IMR-90 (cell line): ENCODE measurements at regions not wholly inside any gene's neighbourhood (a gene's known extent, or its start where the extent isn't known, plus 50 kb on each side); places are given as distances from the start of the nearest gene placed in this dataset.

Source experiments
- ATAC-seq: fragments of 200-7000 bp; cut with Tn5 transposase; 2 replicates; pipeline ENCODE4 v1.9.1; 2020; ENCODE audit warnings: low read depth, mild to moderate bottlenecking, moderate library complexity
- BruUV-seq: library from RNA; stranded (reverse); fragments of 400-500 nt; replicated peaks from 2 replicates; lab custom pipeline; 2021; lab: Mats Ljungman, UMichigan
- CTCF ChIA-PET: fragments of 300-600 bp; formaldehyde crosslinking; extraction: SDS; loops from one replicate; lab custom pipeline; 2021; ENCODE audit warnings: antibody characterized with exemption; lab: Yijun Ruan, JAX
- POLR2A ChIA-PET: fragments of 300-600 bp; sonication (Branson Sonifier 250); formaldehyde crosslinking; loops from one replicate; lab custom pipeline; 2022; ENCODE audit warnings: antibody characterized with exemption; ENCODE audit not compliant: unreplicated experiment; lab: Charles Lee
- DNase-seq: peaks from one replicate; pipeline ENCODE4 v3.0.0; 2013
- H2AFZ ChIP-seq: replicated peaks from 2 replicates; pipeline ENCODE3; 2013; ENCODE audit warnings: low read length, mild to moderate bottlenecking; ENCODE audit not compliant: poor library complexity
- H2AK5ac ChIP-seq: 2 replicates; pipeline ENCODE4 v1.6.1; 2013; ENCODE audit warnings: low read depth, low read length, inconsistent platforms
- H2AK9ac ChIP-seq: replicated peaks from 2 replicates; pipeline ENCODE3; 2013; ENCODE audit warnings: mild to moderate bottlenecking, low read depth, low read length, moderate library complexity; ENCODE audit not compliant: poor library complexity
- H2BK120ac ChIP-seq: 2 replicates; pipeline ENCODE4 v1.6.1; 2013; ENCODE audit warnings: low read depth, low read length, inconsistent platforms
- H2BK15ac ChIP-seq: 3 replicates; pipeline ENCODE4 v1.6.1; 2013; ENCODE audit warnings: low read depth, low read length, inconsistent platforms
- H2BK20ac ChIP-seq: 2 replicates; pipeline ENCODE4 v1.6.1; 2013; ENCODE audit warnings: low read depth, mild to moderate bottlenecking, inconsistent platforms, low read length, moderate library complexity
- H2BK5ac ChIP-seq: 2 replicates; pipeline ENCODE4 v1.6.1; 2013; ENCODE audit warnings: mild to moderate bottlenecking, low read depth, low read length, inconsistent platforms; ENCODE audit not compliant: poor library complexity, severe bottlenecking
- H3K14ac ChIP-seq: replicated peaks from 2 replicates; pipeline ENCODE4 v1.6.1; 2013; ENCODE audit warnings: low read depth, low read length, inconsistent platforms
- H3K18ac ChIP-seq: 2 replicates; pipeline ENCODE4 v1.6.1; 2013; ENCODE audit warnings: low read depth, low read length, control low read depth
- H3K23ac ChIP-seq: 2 replicates; pipeline ENCODE4 v1.6.1; 2013; ENCODE audit warnings: low read depth, low read length, inconsistent platforms
- H3K27ac ChIP-seq: 2 replicates; pipeline ENCODE4 v1.5.1; 2013; ENCODE audit warnings: mild to moderate bottlenecking, control low read depth, low read length; ENCODE audit not compliant: insufficient read depth
- H3K27me3 ChIP-seq: 2 replicates; pipeline ENCODE4 v1.6.1; 2013; ENCODE audit warnings: low read length; ENCODE audit not compliant: control insufficient read depth, insufficient read depth
- H3K36me3 ChIP-seq: 2 replicates; pipeline ENCODE4 v1.6.1; 2013; ENCODE audit warnings: low read length, mixed read lengths; ENCODE audit not compliant: control insufficient read depth, insufficient read depth
- H3K4ac ChIP-seq: 2 replicates; pipeline ENCODE4 v1.6.1; 2013; ENCODE audit warnings: low read depth, low read length, inconsistent platforms
- H3K4me1 ChIP-seq: 2 replicates; pipeline ENCODE4 v1.6.1; 2013; ENCODE audit warnings: low read length, mixed read lengths; ENCODE audit not compliant: control insufficient read depth, insufficient read depth
- H3K4me2 ChIP-seq: 2 replicates; pipeline ENCODE4 v1.6.1; 2013; ENCODE audit warnings: low read depth, mild to moderate bottlenecking, control low read depth, low read length, moderate library complexity
- H3K4me3 ChIP-seq: 2 replicates; pipeline ENCODE4 v1.5.1; 2013; ENCODE audit warnings: low read depth, mild to moderate bottlenecking, control low read depth, low read length, moderate library complexity; ENCODE audit not compliant: insufficient read depth
- H3K56ac ChIP-seq: 2 replicates; pipeline ENCODE4 v1.6.1; 2013; ENCODE audit warnings: low read length, inconsistent platforms; ENCODE audit not compliant: insufficient read depth; ENCODE audit errors: extremely low read depth
- H3K79me1 ChIP-seq, 2 experiments: 2 replicates each; pipeline ENCODE4 v1.6.1; 2013; ENCODE audit warnings: low read length in 2 of 2, inconsistent platforms in 1 of 2, low read depth in 1 of 2
- H3K9ac ChIP-seq: 2 replicates; pipeline ENCODE4 v1.6.1; 2013; ENCODE audit warnings: low read depth, low read length, control low read depth
- H3K9me1 ChIP-seq: 2 replicates; pipeline ENCODE4 v1.6.1; 2013; ENCODE audit warnings: low read length, inconsistent platforms; ENCODE audit not compliant: insufficient read depth
- H3K9me3 ChIP-seq: 2 replicates; pipeline ENCODE4 v1.6.1; 2013; ENCODE audit warnings: low read length; ENCODE audit not compliant: control insufficient read depth, insufficient read depth
- H4K20me1 ChIP-seq: 2 replicates; pipeline ENCODE4 v1.6.1; 2013; ENCODE audit warnings: low read length, inconsistent platforms; ENCODE audit not compliant: insufficient read depth
- H4K5ac ChIP-seq: 2 replicates; pipeline ENCODE4 v1.6.1; 2013; ENCODE audit warnings: mild to moderate bottlenecking, low read depth, low read length, control low read depth
- H4K8ac ChIP-seq, 2 experiments: 2 replicates each; pipeline ENCODE4 v1.6.1; 2013; ENCODE audit warnings: low read depth in 2 of 2, low read length in 2 of 2, control low read depth in 1 of 2, inconsistent platforms in 1 of 2
- H4K91ac ChIP-seq: 2 replicates; pipeline ENCODE4 v1.6.1; 2013; ENCODE audit warnings: low read depth, low read length, inconsistent platforms; ENCODE audit not compliant: insufficient read depth
- BHLHE40 ChIP-seq: fragments of 150-350 bp; IDR thresholded peaks from 2 replicates; pipeline ENCODE4 v1.6.1; 2016; ENCODE audit warnings: mild to moderate bottlenecking, low read depth, low read length
- RFX5 ChIP-seq: IDR thresholded peaks from 2 replicates; pipeline ENCODE4 v1.8.0; 2012; ENCODE audit warnings: low read depth, mild to moderate bottlenecking, low read length, moderate library complexity
- WGBS, 2 experiments: methylation state at CpG; one replicate each; pipeline versions ENCODE4 v1.1.5 to v1.1.7; 2013; ENCODE audit warnings: missing lambda C conversion rate in 2 of 2; ENCODE audit not compliant: insufficient read length in 1 of 2; ENCODE audit errors: extremely low coverage in 2 of 2; 5-methylcytosine and 5-hydroxymethylcytosine counted together
- dilution Hi-C: fragments of 300-500 bp; cut with HindIII; formaldehyde crosslinking; loops from one replicate; pipeline ENCODE4 v1.14.3; 2018; ENCODE audit warnings: low sequenced_read_pairs; ENCODE audit not compliant: unreplicated experiment
- in situ Hi-C: fragments of 300-500 bp; cut with MboI; formaldehyde crosslinking; loops from 3 replicates; pipeline ENCODE4 v1.14.3; 2019; ENCODE audit warnings: low sequenced_read_pairs, inconsistent platforms, mixed read lengths
- intact Hi-C: fragments of 100-400 bp; cut with micrococcal nuclease; formaldehyde crosslinking; loops from 2 replicates; pipeline ENCODE4 v1.10.0; 2022

GRCh38 chr5:3114467-3114866 is 363.0 kb upstream of the IRX2 start:
- Histone ChIP-seq H4K91ac (no peak overlapping the region), H2BK5ac (no peak overlapping the region), H4K8ac (no peak overlapping the region), H4K20me1 (no peaks in the 10 kb centered on the region), H4K5ac (no peak overlapping the region), H3K4ac (no peak overlapping the region), H2AK9ac (no peak overlapping the region), H3K27me3 (no peaks in the 10 kb centered on the region), H3K9ac (no peak overlapping the region), H3K79me1 (no peaks in the 10 kb centered on the region), H3K9me1 (no peaks in the 10 kb centered on the region), H3K56ac (no peak overlapping the region), H2AK5ac (no peak overlapping the region), H3K4me3 (no peak overlapping the region), H3K14ac (no peak overlapping the region), H3K23ac (no peak overlapping the region), H2BK15ac (no peak overlapping the region), H3K9me3 (peaks cover 20% of the 10 kb centered on the region), H2BK120ac (no peak overlapping the region), H3K4me1 (no peaks in the 10 kb centered on the region), H3K18ac (no peak overlapping the region), H3K4me2 (no peak overlapping the region), H3K27ac (no peak overlapping the region), H3K36me3 (no peaks in the 10 kb centered on the region), H2BK20ac (no peak overlapping the region), H2AFZ (no peak overlapping the region)
- in situ Hi-C loops = no loop called here
- DNase-seq (no peak), ATAC-seq (no peak)
- ChIA-PET POLR2A (no interaction called here), CTCF (no interaction called here)
- dilution Hi-C loops = no loop called here
- no TSS peak for BruUV-seq
- TF ChIP-seq RFX5 = no peak
- no peak for TF ChIP-seq BHLHE40
- WGBS, 2 experiments = 65% methylated on average over 3 of the region's 14 CpGs; no CpG with 5 or more reads in 1 of the 2 experiments
- intact Hi-C loops = no loop called here
